C4-2B (cell line): ENCODE measurements at regions not wholly inside any gene's neighbourhood (a gene's known extent, or its start where the extent isn't known, plus 50 kb on each side); places are given as distances from the start of the nearest gene placed in this dataset.

ENCODE experiments used
- CTCF ChIP-seq: fragments of 450-650 bp; conservative IDR thresholded peaks from 2 replicates; pipeline ENCODE4 v1.5.1; 2017; ENCODE audit warnings: mild to moderate bottlenecking
- ZFX ChIP-seq: fragments of 450-650 bp; IDR thresholded peaks from 2 replicates; pipeline ENCODE4 v1.6.1; 2017

DNA sequence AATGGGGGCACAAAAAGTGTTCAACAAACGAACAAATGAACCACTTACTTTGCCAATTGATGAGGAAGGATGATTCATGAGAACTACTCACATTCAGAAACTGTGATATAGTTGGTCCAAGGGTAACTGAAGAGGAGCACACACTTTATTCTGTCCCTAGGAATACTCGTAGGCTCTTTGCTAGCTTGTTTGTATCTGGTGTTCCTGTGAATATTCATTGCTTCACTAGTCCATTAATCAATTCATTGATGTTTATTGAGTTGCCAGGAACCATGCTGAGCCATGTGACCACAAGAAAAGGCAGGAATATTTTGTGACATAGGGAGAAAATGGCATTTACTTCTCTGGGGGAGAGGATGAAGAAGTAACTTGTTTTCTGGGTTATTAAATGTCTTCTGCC lies 338.3 kb downstream of the IL20RB start:
- TF ChIP-seq ZFX (no peak), CTCF (no peak)
